ENCODE measurements at regions not wholly inside any gene's neighbourhood (a gene's known extent, or its start where the extent isn't known, plus 50 kb on each side); places are given as distances from the start of the nearest gene placed in this dataset.

GRCh38 chr3:20604659-20605058 lies 418.7 kb upstream of the SGO1 start:
- Histone ChIP-seq H3K9me3 (ENCODE audit: low read depth) (no peaks in the 10 kb centered on the region), H3K27ac (no peak overlapping the region), H3K36me3 (no peaks in the 10 kb centered on the region), H3K4me1 (ENCODE audit: low read depth) (no peaks in the 10 kb centered on the region), H3K27me3 (no peaks in the 10 kb centered on the region), H3K4me3 (no peak overlapping the region)
- DNase-seq (ENCODE audit: low read depth in 1 of 2, low spot score in 1 of 2) = no peak
- no peak for TF ChIP-seq CTCF (IDR thresholded peaks at IDR 0.05; ENCODE audit: low read depth, low read length)

- no peaks in the 10 kb centered on the region for H3K36me3 ChIP-seq
- H3K4me3 ChIP-seq = no peak overlapping the region
- no peak overlapping the region for H3K27ac ChIP-seq
- no peak for DNase-seq (ENCODE audit: low read depth in 1 of 2, low spot score in 1 of 2)
- H3K9me3 ChIP-seq (ENCODE audit: low read depth) = no peaks in the 10 kb centered on the region
- H3K4me1 ChIP-seq (ENCODE audit: low read depth) = no peaks in the 10 kb centered on the region
- H3K27me3 ChIP-seq = no peaks in the 10 kb centered on the region
- no peak for TF ChIP-seq CTCF (IDR thresholded peaks at IDR 0.05; ENCODE audit: low read depth, low read length)
Measured at GRCh38 chr3:20589275-20589674, 403.3 kb upstream of the SGO1 start.

GRCh38 chr3:20588781-20589180 lies 402.8 kb upstream of the SGO1 start:
- TF ChIP-seq CTCF (IDR thresholded peaks at IDR 0.05; ENCODE audit: low read depth, low read length) = no peak
- H3K4me1 ChIP-seq (ENCODE audit: low read depth) = no peaks in the 10 kb centered on the region

GRCh38 chr3:20583648-20584047 lies 397.6 kb upstream of the SGO1 start:
- Histone ChIP-seq H3K9me3 (ENCODE audit: low read depth) (no peaks in the 10 kb centered on the region), H3K4me1 (ENCODE audit: low read depth) (no peaks in the 10 kb centered on the region), H3K4me3 (no peak overlapping the region), H3K27ac (no peak overlapping the region), H3K36me3 (no peaks in the 10 kb centered on the region), H3K27me3 (no peaks in the 10 kb centered on the region)
- no peak for DNase-seq (ENCODE audit: low read depth in 1 of 2, low spot score in 1 of 2)
- TF ChIP-seq CTCF (IDR thresholded peaks at IDR 0.05; ENCODE audit: low read depth, low read length) = no peak

More at GRCh38 chr3:20588781-20589180, 402.8 kb upstream of the SGO1 start:
- Histone ChIP-seq H3K27me3 (no peaks in the 10 kb centered on the region), H3K9me3 (ENCODE audit: low read depth) (no peaks in the 10 kb centered on the region), H3K27ac (no peak overlapping the region), H3K36me3 (no peaks in the 10 kb centered on the region), H3K4me3 (no peak overlapping the region)
- no peak for DNase-seq (ENCODE audit: low read depth in 1 of 2, low spot score in 1 of 2)

GRCh38 chr3:20576228-20576627 lies 390.2 kb upstream of the SGO1 start:
- Histone ChIP-seq H3K36me3 (no peaks in the 10 kb centered on the region), H3K27ac (no peak overlapping the region), H3K27me3 (no peaks in the 10 kb centered on the region), H3K9me3 (ENCODE audit: low read depth) (no peaks in the 10 kb centered on the region), H3K4me3 (no peak overlapping the region), H3K4me1 (ENCODE audit: low read depth) (no peaks in the 10 kb centered on the region)
- DNase-seq (ENCODE audit: low read depth in 1 of 2, low spot score in 1 of 2) = no peak
- TF ChIP-seq CTCF (IDR thresholded peaks at IDR 0.05; ENCODE audit: low read depth, low read length) = no peak

GRCh38 chr3:20575146-20575545 lies 389.1 kb upstream of the SGO1 start:
- no peak overlapping the region for H3K27ac ChIP-seq
- TF ChIP-seq CTCF (IDR thresholded peaks at IDR 0.05; ENCODE audit: low read depth, low read length) = no peak
- H3K9me3 ChIP-seq (ENCODE audit: low read depth) = no peaks in the 10 kb centered on the region
- H3K27me3 ChIP-seq = no peaks in the 10 kb centered on the region
- DNase-seq (ENCODE audit: low read depth in 1 of 2, low spot score in 1 of 2) = peak in 1 of 2 donors; percentile 67
- H3K36me3 ChIP-seq = no peaks in the 10 kb centered on the region
- H3K4me1 ChIP-seq (ENCODE audit: low read depth) = no peaks in the 10 kb centered on the region
- no peak overlapping the region for H3K4me3 ChIP-seq
